ENCODE measurements at regions not wholly inside any gene's neighbourhood (a gene's known extent, or its start where the extent isn't known, plus 50 kb on each side); places are given as distances from the start of the nearest gene placed in this dataset.

GRCh38 chr3:44080474-44081072 is 161.1 kb upstream of the TOPAZ1 start:
- TF ChIP-seq POLR2A (IDR thresholded peaks at IDR 0.05; ENCODE audit: low read length), result no peak
- TF ChIP-seq GATA1 (IDR thresholded peaks at IDR 0.05; ENCODE audit: low read depth, low read length), result no peak
